HepG2 (cell line): ENCODE measurements at regions not wholly inside any gene's neighbourhood (a gene's known extent, or its start where the extent isn't known, plus 50 kb on each side); places are given as distances from the start of the nearest gene placed in this dataset.

Experiments
- CEBPB ChIP-seq: IDR thresholded peaks from 2 replicates; pipeline ENCODE4 v1.6.1; 2011; ENCODE audit warnings: low read depth, low read length, improper control_type of control experiment, borderline replicate concordance
- HDAC6 ChIP-seq: fragments of 200-600 bp; sonication (generic); IDR thresholded peaks from 2 replicates; pipeline ENCODE4 v1.7.0; 2017; ENCODE audit warnings: mild to moderate bottlenecking, antibody characterized with exemption, low read length, low read depth
- HNF4A ChIP-seq: sonication (generic); formaldehyde crosslinking; IDR thresholded peaks from 2 replicates; pipeline ENCODE4 v1.4.0; 2020; ENCODE audit warnings: missing genetic modification reagents
- HNRNPUL1 ChIP-seq: fragments of 200-400 bp; formaldehyde crosslinking; IDR thresholded peaks from 2 replicates; pipeline ENCODE4 v1.6.1; 2017; ENCODE audit warnings: low read depth, mild to moderate bottlenecking, low read length, moderate library complexity
- IRX3 ChIP-seq: sonication (generic); formaldehyde crosslinking; IDR thresholded peaks from 2 replicates; pipeline ENCODE4 v1.8.1; 2023; ENCODE audit warnings: mild to moderate bottlenecking, low read depth, missing genetic modification reagents, borderline replicate concordance
- KAT2B ChIP-seq: fragments of 150-350 bp; IDR thresholded peaks from 2 replicates; pipeline ENCODE4 v1.6.1; 2014; ENCODE audit warnings: low read depth, low read length, borderline replicate concordance
- ZNF274 ChIP-seq: sonication (generic); formaldehyde crosslinking; IDR thresholded peaks from 2 replicates; pipeline ENCODE4 v1.5.1; 2020; ENCODE audit warnings: mild to moderate bottlenecking, missing genetic modification reagents
- ZNF382 ChIP-seq: sonication (generic); formaldehyde crosslinking; IDR thresholded peaks from 2 replicates; pipeline ENCODE4 v1.5.0; 2020; ENCODE audit warnings: missing genetic modification reagents, mild to moderate bottlenecking, borderline replicate concordance
- ZNF775 ChIP-seq: sonication (generic); formaldehyde crosslinking; IDR thresholded peaks from 2 replicates; pipeline ENCODE4 v1.4.0; 2020; ENCODE audit warnings: missing genetic modification reagents, mild to moderate bottlenecking, moderate library complexity, borderline replicate concordance
- TF ChIP-seq, protein P1 (sequence below): sonication (generic); formaldehyde crosslinking; IDR thresholded peaks from 2 replicates; pipeline ENCODE4 v1.5.0; 2020; ENCODE audit warnings: mild to moderate bottlenecking, missing genetic modification reagents, moderate library complexity
- TF ChIP-seq, protein P2 (sequence below), 2 experiments: fragments of 450-650 bp in 1 of 2; sonication (generic) in 1 of 2; formaldehyde crosslinking in 1 of 2; IDR thresholded peaks; 2 replicates each; pipeline versions ENCODE4 v1.6.1 to v1.8.0; 2016 to 2022; ENCODE audit warnings: antibody characterized with exemption in 1 of 2, mild to moderate bottlenecking in 1 of 2, missing genetic modification reagents in 1 of 2

DNA sequence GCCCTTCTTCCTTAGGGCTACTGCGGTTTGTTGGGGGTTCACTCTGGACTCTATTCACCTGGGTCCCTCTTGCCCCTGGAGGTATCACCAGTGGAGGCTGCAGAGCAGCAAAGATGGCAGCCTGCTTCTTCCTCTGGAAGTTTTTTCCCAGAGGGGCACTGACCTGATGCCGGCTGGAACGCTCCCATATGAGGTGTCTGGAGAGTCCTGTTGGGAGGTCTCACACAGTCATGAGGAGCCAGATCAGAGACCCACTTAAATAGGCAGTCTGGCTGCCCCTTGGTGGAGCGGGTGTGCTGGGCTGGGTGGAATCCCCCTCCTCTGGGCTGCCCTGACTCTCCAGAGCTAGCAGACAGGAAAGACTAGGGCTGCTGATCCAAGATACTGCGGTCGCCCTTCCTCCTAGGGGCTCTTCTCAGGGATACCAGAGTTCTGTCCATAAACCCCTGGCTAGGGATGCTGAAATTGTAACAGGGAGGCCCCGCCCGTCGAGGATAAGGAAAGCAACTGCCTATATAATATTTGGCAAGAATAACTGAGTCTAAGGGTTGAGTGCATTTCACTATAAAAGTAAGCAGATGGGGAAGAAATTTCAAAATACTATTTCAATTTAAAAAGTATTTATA is 140.7 kb downstream of the NOL4 start:
- TF ChIP-seq ZNF274 (CRISPR knock-in tag), result no peak
- no peak for TF ChIP-seq CEBPB
- TF ChIP-seq HNF4A, result no peak
- no peak for TF ChIP-seq HNRNPUL1
- no peak for TF ChIP-seq ZNF382 (CRISPR knock-in tag)
- TF ChIP-seq, protein P1, sequence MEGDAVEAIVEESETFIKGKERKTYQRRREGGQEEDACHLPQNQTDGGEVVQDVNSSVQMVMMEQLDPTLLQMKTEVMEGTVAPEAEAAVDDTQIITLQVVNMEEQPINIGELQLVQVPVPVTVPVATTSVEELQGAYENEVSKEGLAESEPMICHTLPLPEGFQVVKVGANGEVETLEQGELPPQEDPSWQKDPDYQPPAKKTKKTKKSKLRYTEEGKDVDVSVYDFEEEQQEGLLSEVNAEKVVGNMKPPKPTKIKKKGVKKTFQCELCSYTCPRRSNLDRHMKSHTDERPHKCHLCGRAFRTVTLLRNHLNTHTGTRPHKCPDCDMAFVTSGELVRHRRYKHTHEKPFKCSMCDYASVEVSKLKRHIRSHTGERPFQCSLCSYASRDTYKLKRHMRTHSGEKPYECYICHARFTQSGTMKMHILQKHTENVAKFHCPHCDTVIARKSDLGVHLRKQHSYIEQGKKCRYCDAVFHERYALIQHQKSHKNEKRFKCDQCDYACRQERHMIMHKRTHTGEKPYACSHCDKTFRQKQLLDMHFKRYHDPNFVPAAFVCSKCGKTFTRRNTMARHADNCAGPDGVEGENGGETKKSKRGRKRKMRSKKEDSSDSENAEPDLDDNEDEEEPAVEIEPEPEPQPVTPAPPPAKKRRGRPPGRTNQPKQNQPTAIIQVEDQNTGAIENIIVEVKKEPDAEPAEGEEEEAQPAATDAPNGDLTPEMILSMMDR (CRISPR knock-in tag), result no peak
- TF ChIP-seq KAT2B, result no peak
- TF ChIP-seq HDAC6, result no peak
- TF ChIP-seq ZNF775 (CRISPR knock-in tag), result no peak
- TF ChIP-seq IRX3 (CRISPR knock-in tag), result no peak
- TF ChIP-seq, protein P2, sequence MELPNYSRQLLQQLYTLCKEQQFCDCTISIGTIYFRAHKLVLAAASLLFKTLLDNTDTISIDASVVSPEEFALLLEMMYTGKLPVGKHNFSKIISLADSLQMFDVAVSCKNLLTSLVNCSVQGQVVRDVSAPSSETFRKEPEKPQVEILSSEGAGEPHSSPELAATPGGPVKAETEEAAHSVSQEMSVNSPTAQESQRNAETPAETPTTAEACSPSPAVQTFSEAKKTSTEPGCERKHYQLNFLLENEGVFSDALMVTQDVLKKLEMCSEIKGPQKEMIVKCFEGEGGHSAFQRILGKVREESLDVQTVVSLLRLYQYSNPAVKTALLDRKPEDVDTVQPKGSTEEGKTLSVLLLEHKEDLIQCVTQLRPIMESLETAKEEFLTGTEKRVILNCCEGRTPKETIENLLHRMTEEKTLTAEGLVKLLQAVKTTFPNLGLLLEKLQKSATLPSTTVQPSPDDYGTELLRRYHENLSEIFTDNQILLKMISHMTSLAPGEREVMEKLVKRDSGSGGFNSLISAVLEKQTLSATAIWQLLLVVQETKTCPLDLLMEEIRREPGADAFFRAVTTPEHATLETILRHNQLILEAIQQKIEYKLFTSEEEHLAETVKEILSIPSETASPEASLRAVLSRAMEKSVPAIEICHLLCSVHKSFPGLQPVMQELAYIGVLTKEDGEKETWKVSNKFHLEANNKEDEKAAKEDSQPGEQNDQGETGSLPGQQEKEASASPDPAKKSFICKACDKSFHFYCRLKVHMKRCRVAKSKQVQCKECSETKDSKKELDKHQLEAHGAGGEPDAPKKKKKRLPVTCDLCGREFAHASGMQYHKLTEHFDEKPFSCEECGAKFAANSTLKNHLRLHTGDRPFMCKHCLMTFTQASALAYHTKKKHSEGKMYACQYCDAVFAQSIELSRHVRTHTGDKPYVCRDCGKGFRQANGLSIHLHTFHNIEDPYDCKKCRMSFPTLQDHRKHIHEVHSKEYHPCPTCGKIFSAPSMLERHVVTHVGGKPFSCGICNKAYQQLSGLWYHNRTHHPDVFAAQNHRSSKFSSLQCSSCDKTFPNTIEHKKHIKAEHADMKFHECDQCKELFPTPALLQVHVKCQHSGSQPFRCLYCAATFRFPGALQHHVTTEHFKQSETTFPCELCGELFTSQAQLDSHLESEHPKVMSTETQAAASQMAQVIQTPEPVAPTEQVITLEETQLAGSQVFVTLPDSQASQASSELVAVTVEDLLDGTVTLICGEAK (IDR thresholded peaks at IDR 0.05), result no peak
- TF ChIP-seq, protein P2 (CRISPR knock-in tag; IDR thresholded peaks at IDR 0.05), result no peak
